NCI-H2227 treated with DMSO at 0.1 percent for 48 hours (cell line): ENCODE measurements at regions not wholly inside any gene's neighbourhood (a gene's known extent, or its start where the extent isn't known, plus 50 kb on each side); places are given as distances from the start of the nearest gene placed in this dataset.
A peak's percentile ranks its signal among the peaks of the same experiment; 100 is the strongest.
"Not testable (repeated sequence)": the region's sequence is repeated elsewhere in the genome, so short reads cannot be mapped to it uniquely, and the experiment has no call there.

Experiments used
- DNase-seq: peaks from one replicate; lab custom pipeline; 2025; lab: John Stamatoyannopoulos, UW

- DNase-seq, result no peak
Observed at GRCh38 chr5:125085797-125086505, 339.5 kb upstream of the ZNF608 start.

GRCh38 chr5:125088522-125089105, 342.2 kb upstream of the ZNF608 start:
- DNase-seq, result no peak

- not testable (repeated sequence) for DNase-seq
Observed at GRCh38 chr5:125092138-125092537, 345.7 kb upstream of the ZNF608 start.

GRCh38 chr5:125093776-125094175, 347.3 kb upstream of the ZNF608 start:
- DNase-seq, result no peak

GRCh38 chr5:125100342-125100741, 353.9 kb upstream of the ZNF608 start:
- no peak for DNase-seq

- DNase-seq, result no peak
Observed at GRCh38 chr5:125100951-125101350, 354.5 kb upstream of the ZNF608 start.

- DNase-seq, result no peak
Observed at GRCh38 chr5:125103459-125103858, 357.0 kb upstream of the ZNF608 start.

- no peak for DNase-seq
Observed at GRCh38 chr5:125106271-125106670, 359.8 kb upstream of the ZNF608 start.

GRCh38 chr5:125106881-125107280, 360.4 kb upstream of the ZNF608 start:
- DNase-seq, result no peak

- DNase-seq, result no peak
Observed at GRCh38 chr5:125109293-125109692, 362.9 kb upstream of the ZNF608 start.

GRCh38 chr5:125109816-125110215, 363.4 kb upstream of the ZNF608 start:
- DNase-seq, result no peak

GRCh38 chr5:125112196-125112595, 365.8 kb upstream of the ZNF608 start:
- DNase-seq, result no peak

GRCh38 chr5:125113328-125113727, 366.9 kb upstream of the ZNF608 start:
- DNase-seq, result no peak

GRCh38 chr5:125115195-125115525, 368.7 kb upstream of the ZNF608 start:
- DNase-seq, result no peak

GRCh38 chr5:125117566-125117965, 371.1 kb upstream of the ZNF608 start:
- DNase-seq, result no peak

GRCh38 chr5:125120012-125120411, 373.6 kb upstream of the ZNF608 start:
- peak; percentile 19 for DNase-seq

GRCh38 chr5:125125031-125125823, 378.8 kb upstream of the ZNF608 start:
- no peak for DNase-seq

GRCh38 chr5:125126050-125126449, 379.6 kb upstream of the ZNF608 start:
- DNase-seq, result no peak

GRCh38 chr5:125129151-125129806, 382.8 kb upstream of the ZNF608 start:
- no peak for DNase-seq

GRCh38 chr5:125130591-125130990, 384.2 kb upstream of the ZNF608 start:
- no peak for DNase-seq

- DNase-seq, result no peak
Observed at GRCh38 chr5:125134216-125135081, 388.0 kb upstream of the ZNF608 start.

GRCh38 chr5:125137535-125137934, 391.1 kb upstream of the ZNF608 start:
- DNase-seq, result no peak
